Hematopoietic multipotent progenitor cell treated with erythropoietin and hydrocortisone succinate and interleukin-3 and kit ligand, for 4 days (in vitro differentiated cells): ENCODE measurements at regions not wholly inside any gene's neighbourhood (a gene's known extent, or its start where the extent isn't known, plus 50 kb on each side); places are given as distances from the start of the nearest gene placed in this dataset.

Experiments used
- DNase-seq: peaks from one replicate; pipeline ENCODE4 v3.0.0-alpha.2; 2015

DNA sequence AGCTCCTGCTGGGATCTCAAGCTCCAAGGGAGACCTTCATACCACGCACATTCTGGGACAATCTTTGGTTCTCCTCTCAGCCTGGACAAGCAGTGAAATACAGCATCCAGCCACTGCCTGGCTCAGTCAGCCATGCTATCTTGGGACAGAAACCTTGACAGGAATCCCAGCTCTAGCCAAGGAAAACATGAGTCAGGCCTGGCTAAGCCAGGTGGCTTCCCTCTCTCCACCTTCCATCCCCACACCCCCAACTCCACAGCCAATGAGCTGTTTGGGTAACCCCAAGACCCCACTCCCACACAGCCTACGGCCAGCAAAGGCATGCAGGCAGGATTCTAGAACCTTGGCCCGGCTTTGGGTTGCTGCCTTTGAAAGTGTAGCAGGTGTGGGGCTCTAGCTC is 64.9 kb downstream of the MCFD2 start:
- no peak for DNase-seq

DNA sequence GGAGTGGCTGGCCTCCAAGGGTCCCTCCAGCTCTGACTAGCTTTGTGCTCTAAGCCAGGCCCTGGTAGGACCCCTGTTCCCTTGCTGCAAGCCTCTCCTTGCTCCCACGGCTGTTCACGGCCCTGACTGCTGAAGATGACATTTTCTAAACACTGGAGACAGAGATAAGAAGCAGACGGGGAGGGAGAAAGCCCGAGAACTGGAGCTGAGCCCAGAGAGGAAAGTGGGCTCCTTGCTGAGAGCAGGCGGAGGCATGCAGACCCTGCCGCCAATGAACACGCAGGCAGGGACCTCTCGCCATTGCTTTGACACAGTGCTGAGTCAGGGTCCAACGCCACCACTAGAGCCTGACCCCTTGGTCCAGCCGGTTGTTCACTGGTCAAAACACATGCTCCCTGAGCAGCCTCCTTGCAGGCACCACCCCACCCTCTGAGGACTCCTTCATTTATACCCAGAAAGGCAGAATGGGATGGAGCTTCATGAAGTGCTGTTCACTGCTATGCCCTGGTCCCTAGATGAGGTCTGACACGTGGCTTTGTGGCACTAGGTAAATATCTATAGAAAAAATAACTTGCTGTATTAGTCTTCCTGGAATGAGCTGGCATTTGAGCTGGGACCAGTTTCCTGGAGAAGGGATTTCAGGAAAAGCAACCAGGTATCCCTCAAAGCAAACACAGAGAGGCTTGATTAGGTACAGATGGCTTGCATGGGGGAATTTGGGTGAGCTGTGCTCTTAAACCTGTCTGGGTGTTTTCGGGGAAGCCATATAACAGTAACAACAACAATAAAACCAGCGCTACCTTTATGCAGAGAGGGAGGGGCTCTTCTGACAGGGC is 65.7 kb downstream of the MCFD2 start:
- DNase-seq = peak; percentile 82

DNA sequence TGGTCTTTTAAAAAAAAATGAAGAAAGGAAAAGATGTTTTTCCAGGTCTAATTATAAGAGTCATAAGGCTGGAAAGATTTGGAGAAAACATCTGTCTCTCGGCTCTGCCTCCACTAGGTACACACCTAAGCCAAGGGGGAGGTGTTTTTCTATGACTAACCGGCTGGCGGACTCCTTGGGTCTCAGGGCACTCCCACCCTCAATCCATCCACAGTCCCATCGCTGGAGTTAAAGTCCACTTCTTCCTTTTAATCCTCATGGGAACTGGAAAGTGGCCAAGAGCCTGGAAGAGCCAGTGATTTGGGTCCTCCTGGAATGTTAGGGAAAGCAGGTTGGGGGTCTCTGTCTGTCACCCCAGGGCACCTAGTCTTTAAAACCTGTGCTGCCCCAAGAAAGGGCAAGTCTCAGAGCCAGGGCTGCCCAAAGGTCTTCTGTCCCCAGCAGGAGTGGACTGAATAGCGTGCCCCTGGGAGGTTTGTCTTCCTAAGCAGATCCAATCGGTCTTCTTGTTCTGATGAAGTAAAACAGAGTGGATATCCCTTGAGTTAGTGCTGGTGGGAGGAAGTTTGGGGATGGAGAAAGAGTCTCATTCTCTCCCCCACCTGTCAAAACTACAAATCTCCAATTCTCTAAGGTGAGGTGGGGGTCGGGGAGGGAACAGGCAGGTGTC is 66.4 kb downstream of the MCFD2 start:
- no peak for DNase-seq

DNA sequence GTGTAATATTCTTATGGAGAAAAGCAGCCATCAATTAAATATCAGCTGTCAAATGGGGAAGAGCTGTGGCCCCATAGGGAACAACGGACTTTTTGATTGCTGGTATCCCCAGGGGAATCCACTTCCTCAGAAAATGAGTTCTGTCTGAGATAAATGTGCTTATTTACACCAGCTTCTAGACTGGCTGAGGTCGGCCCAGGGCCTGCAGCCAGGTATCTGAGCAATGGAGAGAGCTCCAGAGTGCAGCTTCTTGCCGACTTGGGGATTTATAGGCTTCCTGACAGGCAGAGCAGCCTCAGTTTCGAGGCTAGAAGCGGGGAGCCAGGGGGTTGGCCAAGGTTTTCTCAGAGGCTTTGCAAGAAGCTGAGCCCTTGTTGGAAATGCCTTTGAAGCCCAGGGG is 67.2 kb downstream of the MCFD2 start:
- DNase-seq = no peak

DNA sequence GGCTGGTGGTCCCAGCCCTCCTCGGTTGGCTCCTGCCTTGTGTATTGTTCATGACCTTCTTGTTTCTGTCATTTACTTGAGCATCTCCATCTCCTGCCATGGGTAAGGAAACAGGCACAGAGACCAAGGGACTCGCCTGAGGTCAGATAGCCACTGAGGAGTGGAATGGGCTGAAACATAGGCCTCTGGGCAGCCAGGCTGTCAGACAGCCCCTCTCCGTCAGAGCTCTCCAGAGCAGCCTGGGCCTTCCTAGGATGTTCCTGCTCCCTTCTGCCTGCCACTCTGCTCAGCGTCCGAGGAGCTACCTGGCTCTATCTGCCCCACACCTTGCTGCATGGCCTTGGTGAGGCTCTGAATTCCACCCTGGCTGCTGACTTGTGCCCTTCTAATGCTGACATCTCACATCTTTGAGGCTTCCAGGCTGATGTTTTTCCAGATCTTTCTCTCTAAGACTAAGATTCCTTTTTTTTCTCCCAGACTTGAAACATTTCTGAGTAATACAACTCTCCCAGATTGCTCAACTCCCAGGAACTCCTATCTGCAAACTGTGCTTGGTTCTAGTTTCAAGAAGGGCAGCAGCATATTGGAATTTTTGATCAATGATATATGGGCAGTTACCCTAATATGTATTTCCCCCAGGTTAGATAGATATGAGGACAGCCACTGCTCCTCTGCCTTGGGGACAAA is 67.7 kb downstream of the MCFD2 start:
- no peak for DNase-seq

DNA sequence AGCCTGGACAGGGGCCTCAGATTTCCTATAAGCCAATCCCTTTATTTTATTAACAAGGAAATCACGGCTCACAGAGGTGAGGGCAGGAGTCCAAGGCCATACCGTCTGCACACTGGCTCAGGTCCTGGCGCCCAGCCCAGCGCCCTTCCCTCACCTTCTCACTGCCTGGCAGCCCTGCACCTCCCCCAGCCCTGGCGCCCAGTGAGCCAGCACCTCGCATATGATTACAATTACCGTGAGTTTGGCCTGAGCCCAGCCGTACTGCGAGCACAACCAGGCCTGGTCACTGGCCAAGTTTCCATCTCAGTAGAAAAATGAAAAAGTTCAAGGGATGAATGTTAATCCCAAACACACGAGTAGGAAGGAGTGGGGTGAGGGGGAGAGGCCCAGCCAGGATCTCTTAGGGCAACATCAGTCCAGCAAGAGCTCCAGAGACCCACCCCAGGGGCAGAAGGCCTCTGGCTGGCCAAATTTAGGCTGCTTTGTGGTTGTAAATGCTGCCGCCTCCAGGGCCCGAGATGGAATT is 68.4 kb downstream of the MCFD2 start:
- DNase-seq = peak; percentile 24

DNA sequence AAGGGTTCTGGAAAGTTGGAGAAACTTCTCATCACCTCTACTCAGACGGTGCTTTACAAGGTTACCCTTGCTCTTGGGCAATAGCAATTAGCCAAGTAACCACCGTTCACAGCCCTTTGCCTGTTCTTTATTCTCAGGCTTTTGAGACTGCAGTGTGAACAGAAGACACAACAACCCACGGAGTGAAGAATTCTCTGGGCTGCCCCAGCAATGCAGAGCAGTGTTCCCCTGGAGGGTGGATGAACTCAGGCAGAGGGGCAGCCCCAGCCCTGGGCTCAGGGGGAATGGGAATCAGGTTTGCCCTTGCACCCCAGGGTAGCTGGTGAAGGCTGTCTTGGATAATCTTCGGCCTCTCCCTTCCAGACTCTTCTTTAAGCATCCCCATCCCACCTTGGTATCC is 69.1 kb downstream of the MCFD2 start:
- DNase-seq = no peak

DNA sequence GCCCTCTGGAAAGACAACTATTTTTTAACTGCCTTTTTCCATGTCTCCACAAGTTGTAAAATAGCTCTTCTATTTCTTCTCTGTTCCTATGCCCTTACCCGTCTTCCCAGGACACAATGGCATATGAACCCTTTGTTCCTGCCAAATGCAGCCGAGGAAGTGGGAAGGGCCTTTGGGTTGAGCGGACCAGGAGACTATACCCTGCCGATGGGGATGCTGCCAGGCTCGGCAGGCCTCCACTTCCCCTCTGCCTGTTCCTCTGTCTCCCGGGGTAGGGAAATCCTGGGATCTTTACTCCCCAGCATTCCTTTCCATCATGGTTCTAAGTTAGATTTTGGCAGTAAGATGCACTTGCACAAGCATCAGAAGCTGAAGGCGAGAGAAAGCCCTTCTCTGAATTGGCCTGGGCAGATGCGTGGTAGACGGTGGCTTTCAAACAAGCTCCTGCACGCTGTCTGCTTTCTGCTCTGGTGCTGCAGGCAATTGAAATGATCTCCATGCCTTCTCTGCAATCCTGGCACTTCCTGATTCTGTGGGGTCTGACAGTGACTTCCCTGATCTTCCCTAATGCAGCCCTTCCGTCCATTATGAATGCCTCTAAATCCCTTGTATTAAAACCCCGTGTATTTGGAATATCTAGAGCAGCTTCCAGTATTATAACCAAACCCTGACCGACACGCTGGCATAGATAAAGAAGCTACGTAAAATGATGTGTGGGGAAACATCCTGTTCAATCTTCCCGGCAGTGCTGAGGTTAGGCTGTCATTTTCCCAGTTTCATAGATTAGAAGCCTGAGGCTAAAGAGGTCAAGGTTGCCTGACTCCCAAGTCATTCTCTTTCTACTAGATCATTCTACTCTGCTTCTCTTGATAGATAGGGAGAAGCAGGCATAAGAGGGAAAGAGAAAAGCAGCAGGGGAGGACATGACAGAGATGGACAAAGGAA is 69.8 kb downstream of the MCFD2 start:
- no peak for DNase-seq

DNA sequence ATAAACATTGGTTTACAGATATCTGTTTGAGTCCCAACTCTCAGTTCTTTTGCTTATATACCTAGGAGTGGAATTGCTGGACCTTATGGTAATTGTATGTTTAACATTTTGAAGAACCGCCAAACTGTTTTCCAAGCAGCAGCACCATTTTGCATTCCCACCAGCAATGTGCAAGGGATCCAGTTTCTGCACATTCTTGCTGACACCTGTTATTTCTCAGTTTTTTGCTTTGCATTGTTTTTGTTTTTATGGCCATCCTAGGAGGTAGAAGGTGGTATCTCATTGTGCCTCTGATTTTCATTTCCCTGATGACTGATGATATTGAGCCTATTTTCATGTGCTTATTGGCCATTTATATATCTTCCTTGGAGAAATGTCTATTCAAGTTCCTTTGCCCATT is 71.2 kb downstream of the MCFD2 start:
- DNase-seq = no peak

DNA sequence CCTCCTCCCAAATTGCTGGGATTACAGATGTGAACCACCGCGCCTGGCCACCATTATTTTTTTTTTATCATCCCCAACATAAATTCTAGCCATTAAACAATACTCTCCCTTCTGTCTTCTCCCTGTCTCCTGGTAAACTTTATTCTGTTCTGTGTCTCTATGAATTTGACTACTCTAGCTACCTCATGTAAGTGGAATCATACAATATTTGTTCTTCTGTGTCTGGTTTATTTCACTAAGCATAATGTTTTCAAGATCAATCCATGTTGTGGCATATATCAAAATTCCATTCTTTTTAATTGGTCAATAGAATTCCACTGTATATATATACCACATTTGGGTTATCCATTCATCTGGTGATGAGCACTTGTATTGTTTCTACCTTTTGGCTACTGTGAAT is 71.6 kb downstream of the MCFD2 start:
- no peak for DNase-seq

DNA sequence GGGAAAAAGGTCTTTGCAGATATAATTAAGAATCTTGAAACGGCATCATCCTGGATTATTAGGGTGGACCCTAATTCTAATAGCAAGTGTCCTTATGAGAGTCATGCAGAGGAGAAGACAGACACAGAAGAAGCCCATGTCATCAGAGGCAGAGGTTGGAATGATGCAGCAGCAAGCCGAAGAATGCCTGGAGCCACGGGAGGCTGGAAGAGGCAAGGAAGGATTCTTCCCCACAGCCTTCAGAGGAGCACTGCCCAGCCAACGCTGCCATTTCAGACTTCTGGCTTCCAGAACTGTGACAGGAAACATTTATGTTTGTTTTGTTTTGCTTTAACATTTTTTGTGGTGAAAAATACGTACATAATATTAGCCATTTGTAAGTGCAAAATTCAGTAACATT is 72.3 kb downstream of the MCFD2 start:
- DNase-seq = no peak

DNA sequence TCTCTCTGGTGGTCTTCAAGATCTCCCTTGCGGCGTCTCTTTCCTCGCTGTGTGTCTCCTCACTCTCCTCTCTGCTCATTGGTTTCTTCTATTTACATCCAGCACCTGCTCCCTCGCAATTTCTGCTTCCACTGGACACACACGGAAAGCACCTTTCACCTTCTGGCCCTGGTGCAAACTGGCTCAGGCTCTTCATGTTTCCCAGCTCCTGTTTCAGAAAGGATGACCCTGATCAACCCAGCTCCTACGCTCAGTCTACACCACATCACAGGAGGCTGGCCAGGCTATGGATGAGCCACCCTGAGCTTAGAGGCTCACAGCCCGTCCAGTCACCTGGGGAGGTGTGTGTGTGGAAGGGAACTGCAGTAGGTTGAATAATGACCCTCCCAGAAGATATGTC is 72.7 kb downstream of the MCFD2 start:
- DNase-seq = no peak

DNA sequence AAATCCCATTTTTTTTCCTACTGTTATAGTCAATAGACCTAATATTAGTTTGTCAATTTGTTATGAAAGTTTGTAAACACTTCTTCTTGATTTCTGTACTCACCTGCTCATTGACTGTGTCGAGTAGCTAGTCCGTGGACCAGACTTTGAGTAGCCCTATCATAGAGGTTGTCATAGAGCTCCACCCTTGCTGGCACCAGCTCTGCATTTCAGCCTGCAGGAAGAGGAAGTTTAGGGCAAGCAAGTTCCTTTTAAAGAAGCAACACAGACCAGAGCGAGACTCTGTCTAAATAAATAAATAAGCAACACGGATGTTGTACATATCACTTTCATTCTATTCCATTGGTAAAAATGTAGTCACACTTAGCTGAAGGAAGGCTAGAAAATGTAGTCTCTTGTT is 74.0 kb downstream of the MCFD2 start:
- DNase-seq = peak; percentile 80

DNA sequence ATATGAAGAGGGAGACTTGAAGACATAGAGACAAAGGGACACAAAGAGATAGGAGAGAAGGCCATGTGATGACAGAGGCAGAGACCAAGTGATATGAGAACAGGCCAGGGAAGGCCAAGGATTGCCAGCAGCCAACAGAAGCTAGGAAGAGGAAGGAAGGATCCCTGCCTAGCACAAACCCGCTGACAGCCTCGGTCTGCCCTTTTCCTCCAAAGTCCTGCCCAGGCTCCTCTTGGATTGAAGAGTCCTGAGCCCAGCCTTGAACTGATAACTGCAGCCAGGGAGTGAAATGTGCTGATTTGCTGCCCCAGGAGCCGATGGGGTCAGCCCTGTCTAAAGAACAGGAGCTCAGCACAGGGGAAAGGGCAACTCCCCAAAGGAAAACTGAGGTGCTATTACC is 76.6 kb downstream of the MCFD2 start:
- DNase-seq = no peak

DNA sequence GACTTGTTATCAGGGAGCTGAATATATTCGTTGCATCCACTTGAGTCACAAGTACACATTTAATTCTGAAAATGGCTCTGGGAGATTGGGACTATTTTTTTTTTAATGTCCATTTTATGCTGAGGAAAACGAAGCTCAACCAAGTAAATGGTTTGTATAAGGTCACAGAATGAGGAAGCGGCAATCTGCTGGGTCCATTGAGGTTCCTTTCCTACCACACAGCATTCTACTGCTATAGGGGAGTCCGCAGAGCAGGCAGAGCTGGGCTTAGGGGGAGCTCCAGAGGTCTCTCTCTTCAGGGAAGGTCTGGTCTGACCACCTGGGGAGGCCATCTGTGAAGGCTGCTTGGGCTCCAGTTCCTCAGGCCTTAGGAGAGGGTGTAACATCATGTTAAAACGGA is 77.9 kb downstream of the MCFD2 start:
- DNase-seq = no peak

DNA sequence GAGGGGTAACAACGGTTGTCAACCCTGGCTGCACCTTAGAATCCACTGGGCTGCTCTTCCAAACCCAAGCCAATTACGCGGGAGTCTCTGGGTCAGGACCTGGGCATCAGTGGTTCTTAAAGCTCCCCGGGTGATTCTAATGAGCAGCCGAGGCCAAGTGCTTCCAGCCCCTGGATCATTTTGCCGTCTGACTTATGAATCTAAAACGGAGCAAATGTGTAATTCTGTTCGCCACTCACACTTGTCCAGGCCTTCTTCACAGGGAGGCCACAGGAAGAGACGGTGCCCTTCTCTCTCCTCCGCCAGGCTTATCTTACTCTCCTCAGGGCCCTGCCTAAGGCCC is 78.5 kb downstream of the MCFD2 start:
- no peak for DNase-seq

DNA sequence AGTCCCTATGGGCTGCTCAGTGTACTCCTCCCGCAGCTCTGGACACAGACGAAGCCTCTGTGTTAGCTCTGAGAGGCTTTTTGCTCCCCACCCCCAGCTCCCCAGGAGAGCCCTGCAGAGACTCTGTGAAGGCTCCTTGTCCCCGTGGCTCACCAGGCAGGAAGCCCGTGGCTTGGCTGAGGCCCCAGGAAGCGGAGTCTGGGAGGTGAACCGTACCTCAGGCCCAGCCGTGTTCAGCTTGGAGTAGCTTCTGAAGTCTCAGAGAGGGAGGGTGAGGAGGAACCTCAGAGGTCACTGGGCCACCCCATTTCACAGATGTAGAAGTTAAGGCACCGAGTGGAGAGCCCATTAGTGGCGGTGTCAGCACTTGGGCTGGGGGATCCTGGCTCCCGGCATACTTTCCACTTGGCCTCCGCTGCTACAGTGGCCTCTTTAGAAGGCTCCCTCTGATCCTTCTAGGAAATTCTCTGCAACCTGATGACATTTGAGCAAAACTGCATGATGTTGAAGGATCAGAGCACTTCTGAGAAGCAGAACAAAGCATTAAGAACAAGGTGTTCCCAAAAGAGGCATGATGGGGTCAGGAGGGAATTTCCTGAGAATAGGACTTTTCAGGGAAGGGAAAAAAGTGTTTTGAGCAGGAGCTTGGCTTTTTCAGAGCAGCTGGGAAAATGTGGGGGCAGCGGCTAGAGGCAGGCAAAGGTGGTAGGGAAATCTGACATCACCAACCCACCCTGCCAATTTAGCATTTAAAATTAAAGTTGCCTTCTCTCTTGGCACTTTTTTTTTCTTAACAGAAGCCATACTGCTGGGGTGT is 79.1 kb downstream of the MCFD2 start:
- DNase-seq = peak; percentile 38

DNA sequence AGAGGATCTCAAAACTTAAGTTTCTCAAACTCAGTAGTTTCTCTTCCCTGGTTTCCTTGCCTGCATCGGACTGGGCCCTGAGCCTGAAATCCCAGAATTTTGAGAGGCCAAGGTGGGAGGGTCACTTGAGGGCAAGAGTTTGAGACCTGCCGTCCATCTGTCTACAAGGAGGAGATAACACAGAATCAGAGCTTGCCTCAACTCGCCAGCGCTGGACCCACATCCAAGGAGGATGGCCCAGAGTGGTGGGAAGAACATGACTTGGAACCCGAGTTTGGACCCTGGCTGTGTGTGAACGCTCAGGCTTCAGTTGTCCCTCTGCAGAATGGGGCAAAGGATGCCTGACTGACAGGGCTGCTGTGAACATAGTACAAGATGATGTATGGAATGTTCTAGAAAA is 80.1 kb downstream of the MCFD2 start:
- no peak for DNase-seq

DNA sequence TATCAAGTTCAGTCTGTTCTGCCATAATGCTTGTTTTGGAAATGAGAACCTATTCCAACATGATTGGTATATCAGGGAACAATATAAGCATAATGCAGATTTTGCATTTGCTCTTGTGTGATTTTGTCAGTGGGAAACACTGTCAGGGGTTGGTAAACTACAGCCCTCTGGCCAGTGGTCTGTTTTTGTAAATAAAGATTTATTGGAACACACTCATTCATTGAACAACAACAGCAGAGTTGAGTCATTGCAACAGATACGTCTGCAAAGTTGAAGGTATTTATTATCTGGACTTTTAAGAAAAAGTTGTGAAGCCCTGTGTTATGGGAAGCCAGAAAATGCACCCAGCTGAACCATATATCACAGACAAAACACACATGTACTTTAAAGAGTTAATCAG is 83.1 kb downstream of the MCFD2 start:
- no peak for DNase-seq

DNA sequence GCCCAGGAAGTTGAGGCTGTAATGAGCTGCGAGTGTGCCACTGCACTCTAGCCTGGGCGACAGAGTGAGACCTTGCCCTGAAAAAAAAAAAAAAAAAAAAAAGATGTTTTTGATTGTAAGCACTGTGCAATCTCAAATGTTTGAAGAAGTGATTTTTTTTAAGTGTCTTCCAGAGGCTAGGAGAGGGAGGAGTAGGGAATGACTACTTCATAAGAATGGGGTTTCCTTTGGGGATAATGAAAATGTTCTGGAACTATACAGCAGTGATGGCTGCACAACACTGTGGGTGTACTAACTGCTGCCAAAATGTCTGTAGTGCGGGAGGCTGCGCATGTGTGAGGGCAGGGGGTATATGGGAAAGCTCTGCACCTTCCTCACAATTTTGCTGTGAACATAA is 83.7 kb downstream of the MCFD2 start:
- no peak for DNase-seq

DNA sequence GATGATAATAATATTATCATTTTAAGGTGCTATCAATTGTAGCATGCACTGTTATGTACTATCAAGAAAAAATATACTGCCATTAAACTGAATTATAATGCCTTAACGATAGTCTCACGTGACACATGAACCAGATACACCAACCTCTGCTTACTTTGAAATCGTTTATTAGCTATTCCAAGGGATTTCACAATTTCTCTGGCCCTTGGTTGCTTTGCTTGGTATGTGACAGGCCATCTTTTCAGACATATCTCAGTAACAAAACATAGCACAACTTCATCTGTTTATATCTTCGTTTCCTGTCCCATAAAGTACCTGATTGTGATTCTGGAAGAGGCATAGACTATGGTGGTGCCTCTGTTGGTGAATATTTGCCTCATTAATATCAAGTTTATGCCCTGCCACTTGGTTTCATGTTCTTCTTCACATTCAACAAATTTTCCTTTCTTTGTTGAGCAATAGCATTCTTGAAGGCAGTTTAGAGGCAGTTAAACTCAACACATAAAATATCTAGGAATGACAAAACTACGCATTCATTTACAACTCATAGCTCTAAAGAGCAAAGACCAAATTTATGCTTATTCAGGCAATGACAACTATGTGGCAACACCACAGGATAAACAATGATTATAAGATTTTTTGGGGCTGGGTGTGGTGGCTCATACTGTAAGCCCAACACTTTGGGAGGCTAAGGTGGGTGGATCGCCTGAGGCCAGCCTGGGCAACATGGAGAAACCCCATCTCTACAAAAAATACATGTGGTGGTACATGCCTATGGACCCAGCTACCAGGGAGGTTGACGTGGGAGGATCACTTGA is 84.3 kb downstream of the MCFD2 start:
- no peak for DNase-seq
